Transverse colon (tissue), 4 donors: ENCODE measurements at regions not wholly inside any gene's neighbourhood (a gene's known extent, or its start where the extent isn't known, plus 50 kb on each side); places are given as distances from the start of the nearest gene placed in this dataset.

Experiments used
- DNase-seq: peaks from one replicate; pipeline ENCODE4 v3.0.0-alpha.2; 2019
- H3K27ac ChIP-seq, 4 donors: fragments of 200-600 bp; sonication (generic); 2 replicates each; pipeline ENCODE4 v1.5.1; 2016 to 2018; ENCODE audit warnings: inconsistent platforms in 4 of 4
- H3K27me3 ChIP-seq: fragments of 200-600 bp; sonication (generic); 2 replicates; pipeline ENCODE4 v1.5.1; 2017; ENCODE audit warnings: inconsistent platforms
- H3K36me3 ChIP-seq, 4 donors: fragments of 200-600 bp; sonication (generic); 2 replicates each; pipeline ENCODE4 v1.5.1; 2017 to 2019; ENCODE audit warnings: inconsistent platforms in 4 of 4
- H3K4me1 ChIP-seq, 4 donors: fragments of 200-600 bp; sonication (generic); 2 replicates each; pipeline ENCODE4 v1.5.1; 2017 to 2020; ENCODE audit warnings: inconsistent platforms in 4 of 4
- H3K4me3 ChIP-seq, 4 donors: fragments of 200-600 bp; sonication (generic); 1 replicate in 1 of 4; 2 replicates in 3 of 4; pipeline versions ENCODE4 v1.5.1 to v1.6.1; 2017 to 2019; ENCODE audit warnings: inconsistent platforms in 4 of 4
- H3K9me3 ChIP-seq, 2 donors: fragments of 200-600 bp; sonication (generic); 2 replicates each; pipeline ENCODE4 v1.5.1; 2017 to 2019; ENCODE audit warnings: inconsistent platforms in 2 of 2
- CTCF ChIP-seq, 5 experiments: fragments of 200-600 bp in 3 of 5; fragments of 450-650 bp in 2 of 5; sonication (generic) in 3 of 5; IDR thresholded peaks; 1 replicate in 2 of 5; 2 replicates in 3 of 5; pipeline ENCODE4 v1.5.1; 2016 to 2017; ENCODE audit warnings: antibody characterized with exemption in 5 of 5, inconsistent platforms in 3 of 5, mild to moderate bottlenecking in 2 of 5, moderate library complexity in 1 of 5
- EP300 ChIP-seq: sonication (generic); formaldehyde crosslinking; IDR thresholded peaks from one replicate; pipeline ENCODE4 v1.6.1; 2017; ENCODE audit warnings: antibody characterized with exemption, low read depth
- POLR2A ChIP-seq: fragments of 450-650 bp; IDR thresholded peaks from one replicate; pipeline ENCODE4 v1.6.1; 2016; ENCODE audit warnings: antibody characterized with exemption, mild to moderate bottlenecking, moderate library complexity
- POLR2AphosphoS5 ChIP-seq, 3 donors: sonication (generic); formaldehyde crosslinking; IDR thresholded peaks; one replicate each; pipeline ENCODE4 v1.6.1; 2016; ENCODE audit warnings: antibody characterized with exemption in 3 of 3
- WGBS, 2 donors: methylation state at CpG; one replicate each; pipeline ENCODE4 v1.1.5; 2018; ENCODE audit warnings: low coverage in 1 of 2; 5-methylcytosine and 5-hydroxymethylcytosine counted together
- in situ Hi-C, 4 donors: fragments of 200-750 bp; cut with MboI; loops; one replicate each; pipeline versions ENCODE4 v1.15.0 to v1.15.1; 2017; ENCODE audit warnings: low sequenced_read_pairs in 3 of 4, low pct_ligation_motif_present in 1 of 4, low pct_unique_long_range_greater_than_20kb in 1 of 4
- intact Hi-C: fragments of 100-400 bp; cut with DNase I; formaldehyde crosslinking; loops from one replicate; pipeline ENCODE4 v1.15.1; 2023; ENCODE audit warnings: low total_unique reads

DNA sequence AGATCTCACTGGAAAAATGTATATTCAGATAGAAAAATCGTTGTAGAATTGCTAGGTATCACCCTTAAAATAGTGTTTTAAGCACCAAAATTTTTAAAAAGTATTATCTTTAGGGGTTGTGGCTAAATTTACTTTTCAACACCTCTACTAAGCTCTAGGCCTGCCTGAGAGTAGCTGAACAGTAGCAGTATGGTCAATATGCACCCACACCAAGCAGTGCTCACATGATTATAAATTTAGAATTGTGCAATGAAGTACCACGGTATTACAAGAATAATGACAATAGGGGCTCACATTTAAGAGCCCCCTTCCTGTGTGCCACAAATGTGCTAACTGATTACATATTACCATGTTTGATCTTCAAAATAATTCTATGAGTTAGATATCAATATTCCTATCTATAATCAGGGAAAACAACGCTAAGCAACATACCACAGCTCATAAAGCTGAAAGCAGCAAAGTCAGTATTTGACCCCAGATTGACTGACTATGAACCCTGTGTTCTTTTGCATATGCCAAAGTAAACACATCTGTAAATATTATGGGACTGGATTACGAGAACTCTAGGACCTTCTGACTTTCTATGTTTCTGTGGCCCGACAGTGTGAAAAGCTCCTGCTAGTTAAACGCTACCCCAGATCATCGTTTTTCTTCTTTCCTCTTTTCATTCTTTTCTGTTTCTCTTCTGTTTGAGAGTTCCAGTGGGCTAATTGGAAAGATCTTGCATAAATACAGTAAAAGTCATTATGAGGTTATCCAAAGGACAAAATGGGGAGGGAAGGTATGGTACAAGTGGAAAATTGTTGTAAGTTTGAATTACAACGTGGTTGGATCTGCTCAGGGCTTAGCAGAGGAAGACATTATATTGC is 201.1 kb upstream of the C1orf87 start:
- intact Hi-C loops = no loop called here
- TF ChIP-seq CTCF (IDR thresholded peaks at IDR 0.05) (no peak), POLR2A (no peak), POLR2AphosphoS5 (IDR thresholded peaks at IDR 0.05) (no peak), EP300 (no peak)
- no peak for DNase-seq

DNA sequence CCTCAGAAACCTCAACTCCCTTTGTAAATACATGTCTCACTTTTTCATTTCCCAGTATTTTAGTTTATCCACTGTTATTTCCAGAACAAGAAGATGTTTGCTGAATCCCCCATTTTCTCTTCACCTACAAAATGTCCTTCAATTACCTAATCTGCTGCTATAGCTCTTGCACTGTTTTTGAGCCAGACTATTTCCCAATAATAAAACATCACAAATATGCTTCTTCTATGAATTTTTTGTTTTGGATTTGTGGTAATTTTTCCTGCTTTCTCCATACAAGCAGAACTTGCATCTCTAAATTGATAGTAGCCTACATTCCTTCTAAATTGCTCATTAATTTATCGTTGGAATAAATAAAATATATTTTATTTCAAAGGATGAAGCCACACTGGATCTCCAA is 199.6 kb upstream of the C1orf87 start:
- intact Hi-C loops = no loop called here
- Histone ChIP-seq H3K27me3 (no peaks in the 10 kb centered on the region), H3K36me3 (no peaks in the 10 kb centered on the region), H3K9me3 (no peaks in the 10 kb centered on the region), H3K4me1 (peaks cover 0 to 3% (median 0%) of the 10 kb centered on the region in 4 donors), H3K27ac (no peak overlapping the region), H3K4me3 (no peak overlapping the region)
- in situ Hi-C loops = no loop called here
- no peak for DNase-seq
- TF ChIP-seq POLR2AphosphoS5 (IDR thresholded peaks at IDR 0.05) = no peak
- 76 to 93% methylated on average over 1 of the region's 1 CpG for WGBS, 2 donors

More for the DNA sequence above, 201.1 kb upstream of the C1orf87 start:
- no peak overlapping the region for H3K27ac ChIP-seq
- in situ Hi-C loops = loop anchor here in 1 of 4 donors (25.0 kb wide), 1 partner anchor 763 kb away; no protein-coding TSS in a partner anchor
- no peaks in the 10 kb centered on the region for H3K27me3 ChIP-seq
- 66 to 69% methylated on average over 8 of the region's 8 CpGs for WGBS, 2 donors
- no peaks in the 10 kb centered on the region for H3K9me3 ChIP-seq
- H3K36me3 ChIP-seq = no peaks in the 10 kb centered on the region
- H3K4me1 ChIP-seq = peaks cover 0 to 3% (median 0%) of the 10 kb centered on the region in 4 donors
- no peak overlapping the region for H3K4me3 ChIP-seq

DNA sequence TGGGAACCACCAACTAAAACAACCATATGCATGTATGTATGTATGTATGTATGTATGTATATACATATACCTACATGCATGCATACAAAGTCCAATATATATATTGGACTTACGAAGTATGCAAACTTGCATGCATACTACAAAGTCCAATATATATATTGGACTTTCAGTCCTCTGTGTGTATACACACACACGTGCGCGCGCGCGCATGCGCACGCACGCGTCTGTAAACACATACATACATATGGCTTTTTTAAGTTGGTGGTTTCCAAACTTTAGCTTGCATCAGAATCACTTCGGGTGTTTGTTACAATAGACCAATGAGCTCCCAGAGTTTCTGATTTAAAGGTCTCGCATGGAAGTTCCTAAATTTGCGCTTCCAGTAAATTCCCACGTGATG is 197.5 kb upstream of the C1orf87 start:
- intact Hi-C loops = no loop called here
- Histone ChIP-seq H3K36me3 (no peaks in the 10 kb centered on the region), H3K9me3 (no peaks in the 10 kb centered on the region), H3K4me1 (peaks cover 0 to 3% (median 0%) of the 10 kb centered on the region in 4 donors), H3K27ac (no peak overlapping the region), H3K4me3 (no peak overlapping the region), H3K27me3 (no peaks in the 10 kb centered on the region)
- WGBS, 2 donors = 94 to 96% methylated on average over 14 to 15 of the region's 15 CpGs
- in situ Hi-C loops = no loop called here
- TF ChIP-seq POLR2A (no peak), POLR2AphosphoS5 (IDR thresholded peaks at IDR 0.05) (no peak), CTCF (IDR thresholded peaks at IDR 0.05) (no peak), EP300 (no peak)
- DNase-seq = no peak

- H3K9me3 ChIP-seq = no peaks in the 10 kb centered on the region
- no peak overlapping the region for H3K27ac ChIP-seq
- in situ Hi-C loops = no loop called here
- WGBS, 2 donors = 82 to 86% methylated on average over 2 of the region's 2 CpGs
- H3K4me3 ChIP-seq = no peak overlapping the region
- no peaks in the 10 kb centered on the region for H3K4me1 ChIP-seq
- no peak for TF ChIP-seq CTCF (IDR thresholded peaks at IDR 0.05)
- TF ChIP-seq POLR2A = no peak
- TF ChIP-seq EP300 = no peak
- TF ChIP-seq POLR2AphosphoS5 (IDR thresholded peaks at IDR 0.05) = no peak
- intact Hi-C loops = no loop called here
- no peaks in the 10 kb centered on the region for H3K27me3 ChIP-seq
- DNase-seq = no peak
- H3K36me3 ChIP-seq = no peaks in the 10 kb centered on the region
Observed at GRCh38 chr1:60268451-60268850, 194.9 kb upstream of the C1orf87 start.
